Prostate gland (tissue), 2 donors: ENCODE measurements at regions not wholly inside any gene's neighbourhood (a gene's known extent, or its start where the extent isn't known, plus 50 kb on each side); places are given as distances from the start of the nearest gene placed in this dataset.

ENCODE experiments used
- DNase-seq: peaks from one replicate; pipeline ENCODE4 v3.0.0-alpha.2; 2019; ENCODE audit warnings: low spot score
- H3K27ac ChIP-seq, 2 donors: fragments of 200-600 bp; sonication (generic); 2 replicates each; pipeline ENCODE4 v1.5.1; 2017 to 2019
- H3K27me3 ChIP-seq: fragments of 200-600 bp; sonication (generic); replicated peaks from 2 replicates; pipeline ENCODE4 v1.5.1; 2019; ENCODE audit not compliant: insufficient read depth
- H3K36me3 ChIP-seq, 2 donors: fragments of 200-600 bp; sonication (generic); 1 replicate in 1 of 2; 2 replicates in 1 of 2; pipeline versions ENCODE4 v1.5.1 to v1.8.1; 2017 to 2019
- H3K4me1 ChIP-seq: fragments of 200-600 bp; sonication (generic); replicated peaks from 2 replicates; pipeline ENCODE4 v1.5.1; 2019
- H3K4me3 ChIP-seq, 2 donors: fragments of 200-600 bp; sonication (generic); 2 replicates each; pipeline ENCODE4 v1.5.1; 2017 to 2019
- H3K9me3 ChIP-seq: fragments of 200-600 bp; sonication (generic); 2 replicates; pipeline ENCODE4 v1.5.1; 2017
- POLR2A ChIP-seq: fragments of 450-650 bp; IDR thresholded peaks from one replicate; pipeline ENCODE4 v1.6.1; 2016; ENCODE audit warnings: antibody characterized with exemption, mild to moderate bottlenecking
- POLR2AphosphoS5 ChIP-seq: sonication (generic); formaldehyde crosslinking; IDR thresholded peaks from one replicate; pipeline ENCODE4 v1.6.1; 2017; ENCODE audit warnings: antibody characterized with exemption
- WGBS: methylation state at CpG from one replicate; pipeline ENCODE4 v1.1.5; 2018; 5-methylcytosine and 5-hydroxymethylcytosine counted together
- intact Hi-C: fragments of 100-400 bp; cut with DNase I; formaldehyde crosslinking; loops from one replicate; pipeline ENCODE4 v1.14.2; 2022
- TF ChIP-seq, protein P1 (sequence below), 4 experiments: fragments of 200-600 bp in 2 of 4; fragments of 450-650 bp in 2 of 4; sonication (generic) in 2 of 4; IDR thresholded peaks; 1 replicate in 3 of 4; 2 replicates in 1 of 4; pipeline ENCODE4 v1.5.1; 2016 to 2019; ENCODE audit warnings: antibody characterized with exemption in 4 of 4, mild to moderate bottlenecking in 2 of 4, moderate library complexity in 2 of 4

GRCh38 chr12:111270239-111270638 lies 98.7 kb downstream of the PHETA1 start:
- TF ChIP-seq POLR2A (no peak), POLR2AphosphoS5 (no peak)
- TF ChIP-seq, protein P1, sequence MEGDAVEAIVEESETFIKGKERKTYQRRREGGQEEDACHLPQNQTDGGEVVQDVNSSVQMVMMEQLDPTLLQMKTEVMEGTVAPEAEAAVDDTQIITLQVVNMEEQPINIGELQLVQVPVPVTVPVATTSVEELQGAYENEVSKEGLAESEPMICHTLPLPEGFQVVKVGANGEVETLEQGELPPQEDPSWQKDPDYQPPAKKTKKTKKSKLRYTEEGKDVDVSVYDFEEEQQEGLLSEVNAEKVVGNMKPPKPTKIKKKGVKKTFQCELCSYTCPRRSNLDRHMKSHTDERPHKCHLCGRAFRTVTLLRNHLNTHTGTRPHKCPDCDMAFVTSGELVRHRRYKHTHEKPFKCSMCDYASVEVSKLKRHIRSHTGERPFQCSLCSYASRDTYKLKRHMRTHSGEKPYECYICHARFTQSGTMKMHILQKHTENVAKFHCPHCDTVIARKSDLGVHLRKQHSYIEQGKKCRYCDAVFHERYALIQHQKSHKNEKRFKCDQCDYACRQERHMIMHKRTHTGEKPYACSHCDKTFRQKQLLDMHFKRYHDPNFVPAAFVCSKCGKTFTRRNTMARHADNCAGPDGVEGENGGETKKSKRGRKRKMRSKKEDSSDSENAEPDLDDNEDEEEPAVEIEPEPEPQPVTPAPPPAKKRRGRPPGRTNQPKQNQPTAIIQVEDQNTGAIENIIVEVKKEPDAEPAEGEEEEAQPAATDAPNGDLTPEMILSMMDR (IDR thresholded peaks at IDR 0.05) = no peak
- WGBS = 27% methylated on average over 11 of the region's 11 CpGs
- Histone ChIP-seq H3K4me1 (no peaks in the 10 kb centered on the region), H3K9me3 (no peaks in the 10 kb centered on the region), H3K36me3 (no peaks in the 10 kb centered on the region), H3K27ac (no peak overlapping the region), H3K4me3 (no peak overlapping the region), H3K27me3 (no peaks in the 10 kb centered on the region)
- intact Hi-C loops = no loop called here
- DNase-seq = no peak

- Histone ChIP-seq H3K27ac (no peak overlapping the region), H3K36me3 (no peaks in the 10 kb centered on the region), H3K27me3 (no peaks in the 10 kb centered on the region), H3K4me1 (no peaks in the 10 kb centered on the region), H3K4me3 (no peak overlapping the region), H3K9me3 (no peaks in the 10 kb centered on the region)
- no peak for DNase-seq
- TF ChIP-seq, protein P1 (IDR thresholded peaks at IDR 0.05) = no peak
- TF ChIP-seq POLR2A (no peak), POLR2AphosphoS5 (no peak)
- intact Hi-C loops = no loop called here
- WGBS = 43% methylated on average over 7 of the region's 7 CpGs
Measured at GRCh38 chr12:111269718-111270117, 99.2 kb downstream of the PHETA1 start.

DNA sequence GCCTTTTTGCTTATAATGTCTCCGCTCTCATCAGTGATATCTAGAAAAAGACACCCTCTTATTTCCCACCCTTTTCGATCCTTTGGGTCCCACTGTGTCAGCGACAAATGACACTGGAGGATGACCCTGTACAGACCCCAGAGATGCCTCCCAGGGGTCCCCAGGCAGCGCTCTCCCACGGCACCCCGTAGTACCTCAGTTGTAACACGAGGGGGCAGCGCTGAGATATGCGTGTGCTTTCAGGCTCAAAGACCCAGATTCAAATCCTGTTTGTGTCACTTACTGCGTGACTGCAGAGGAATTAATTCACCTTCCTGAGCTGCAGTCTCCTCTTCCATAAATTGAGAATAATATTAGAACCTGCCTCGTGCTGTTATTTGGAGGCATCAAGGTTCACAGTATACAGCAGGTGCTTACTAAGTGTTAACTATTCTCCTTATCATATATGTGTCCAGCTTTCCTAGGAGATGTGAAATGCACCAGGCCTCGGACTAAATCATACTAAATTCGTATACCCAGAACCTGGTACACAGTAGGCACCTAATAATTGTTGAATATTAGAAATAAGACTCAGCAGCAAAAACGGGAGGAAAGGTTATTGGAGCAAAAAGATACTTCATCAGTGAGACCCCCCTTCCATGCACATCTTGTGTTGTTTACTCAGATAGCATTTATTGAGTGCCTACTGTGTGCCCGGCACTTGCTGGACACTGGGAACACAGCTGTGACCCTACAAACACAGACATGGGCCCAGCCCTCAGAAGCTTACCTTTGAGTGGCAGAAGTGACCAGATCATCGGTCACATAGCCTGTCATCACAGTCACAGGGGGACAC lies 99.9 kb downstream of the PHETA1 start:
- TF ChIP-seq POLR2AphosphoS5 = no peak
- TF ChIP-seq, protein P1 (IDR thresholded peaks at IDR 0.05) = no peak
- no peak for TF ChIP-seq POLR2A
- DNase-seq = no peak
- Histone ChIP-seq H3K36me3 (no peaks in the 10 kb centered on the region), H3K4me3 (no peak overlapping the region), H3K4me1 (no peaks in the 10 kb centered on the region), H3K27me3 (no peaks in the 10 kb centered on the region), H3K27ac (no peak overlapping the region), H3K9me3 (no peaks in the 10 kb centered on the region)
- intact Hi-C loops = no loop called here
- WGBS = 88% methylated on average over 16 of the region's 16 CpGs

DNA sequence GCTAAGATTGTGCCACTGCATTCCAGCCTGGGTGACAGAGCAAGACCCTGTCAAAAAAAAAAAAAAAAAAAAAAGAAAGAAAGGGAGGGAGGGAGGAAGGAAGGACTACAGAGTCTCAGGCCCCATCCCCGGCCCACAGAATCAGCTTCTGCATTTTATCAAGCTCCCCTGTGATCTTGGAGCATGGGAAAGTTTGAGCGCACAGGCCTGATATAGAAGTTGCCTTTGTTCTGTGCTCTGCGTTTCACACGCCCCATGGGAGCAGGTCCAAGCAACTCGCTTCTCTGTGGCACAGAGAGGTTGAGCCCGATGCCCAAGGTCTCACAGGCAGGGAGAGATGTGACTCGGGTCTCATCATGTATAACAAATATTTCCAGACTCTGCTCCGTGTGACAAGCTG lies 101.8 kb downstream of the PHETA1 start:
- H3K4me3 ChIP-seq = no peak overlapping the region
- H3K36me3 ChIP-seq = no peaks in the 10 kb centered on the region
- H3K9me3 ChIP-seq = no peaks in the 10 kb centered on the region
- 61% methylated on average over 8 of the region's 8 CpGs for WGBS
- no peaks in the 10 kb centered on the region for H3K4me1 ChIP-seq
- DNase-seq = no peak
- H3K27ac ChIP-seq = no peak overlapping the region
- TF ChIP-seq, protein P1 (IDR thresholded peaks at IDR 0.05) = no peak
- TF ChIP-seq POLR2AphosphoS5 = no peak
- no peak for TF ChIP-seq POLR2A
- no peaks in the 10 kb centered on the region for H3K27me3 ChIP-seq
- intact Hi-C loops = no loop called here
